Fibroblast of gingiva (primary cell): ENCODE measurements at regions not wholly inside any gene's neighbourhood (a gene's known extent, or its start where the extent isn't known, plus 50 kb on each side); places are given as distances from the start of the nearest gene placed in this dataset.
"Not testable (repeated sequence)": the region's sequence is repeated elsewhere in the genome, so short reads cannot be mapped to it uniquely, and the experiment has no call there.

Experiments
- DNase-seq: peaks from one replicate; pipeline ENCODE4 v3.0.0-alpha.2; 2011; ENCODE audit warnings: low read depth

DNA sequence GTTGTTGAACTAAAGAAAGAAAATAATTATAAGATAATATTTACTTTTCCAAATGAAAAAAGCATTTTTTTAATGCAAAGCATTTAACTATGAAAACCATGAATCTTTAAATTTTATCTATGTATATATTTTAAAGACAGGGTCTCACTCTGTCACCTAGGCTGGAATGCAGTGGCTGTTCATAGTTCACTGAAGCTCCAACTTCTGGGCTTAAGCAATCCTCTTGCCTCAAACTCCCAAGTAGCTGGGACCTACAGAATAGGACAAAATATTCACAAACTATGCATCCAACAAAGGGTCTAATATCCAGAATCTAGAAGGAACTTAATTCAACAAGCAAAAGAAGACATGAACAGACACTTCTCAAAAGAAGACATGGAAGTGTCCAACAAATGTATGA is 55.9 kb upstream of the ALB start:
- no peak for DNase-seq

GRCh38 chr4:73347497-73347896 is 56.6 kb upstream of the ALB start:
- no peak for DNase-seq

DNA sequence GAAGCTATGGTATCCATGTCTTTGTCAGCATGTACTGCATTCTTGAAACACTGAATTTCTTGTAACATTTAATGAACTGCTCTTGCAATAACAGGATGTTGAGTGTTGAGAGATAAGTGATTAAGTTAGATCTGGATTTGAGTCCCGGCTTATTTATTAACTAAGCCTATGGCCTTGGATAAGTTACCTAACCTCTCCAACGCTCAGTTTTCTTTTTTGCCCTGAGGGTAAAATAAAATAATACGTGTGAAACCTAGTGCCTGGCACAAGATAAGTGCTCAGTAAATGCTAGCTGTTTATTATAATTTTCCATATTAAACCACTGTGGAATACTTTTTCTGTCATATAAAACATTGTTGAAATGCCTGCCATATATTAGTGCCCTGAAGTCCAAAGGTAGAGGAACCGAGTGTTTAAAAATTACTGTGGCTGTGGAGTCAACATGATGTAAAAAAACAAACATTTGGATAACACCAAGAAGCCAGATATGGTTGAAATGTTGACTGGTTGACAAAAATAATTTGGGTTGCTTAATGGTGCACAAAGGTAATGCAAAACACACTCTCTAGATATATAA is 58.6 kb upstream of the ALB start:
- DNase-seq, result no peak

DNA sequence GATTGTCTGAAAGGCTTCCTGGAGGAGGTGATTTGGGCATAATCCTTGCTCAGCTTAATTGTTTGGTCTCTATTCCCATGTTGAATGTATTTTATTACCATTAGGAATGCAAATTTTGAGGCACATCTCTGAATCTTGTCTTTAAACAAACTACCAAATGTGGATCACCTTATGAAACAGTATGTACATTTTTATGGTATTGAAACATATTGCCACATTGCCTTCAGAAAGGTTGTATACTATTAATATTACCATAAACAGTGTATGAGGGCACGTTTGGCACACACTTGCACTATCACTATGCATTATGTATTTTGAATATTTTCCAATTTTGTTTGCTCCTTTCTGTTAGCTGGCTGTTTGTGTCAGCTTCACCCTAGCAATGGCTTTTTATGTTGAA is 60.0 kb upstream of the ALB start:
- DNase-seq, result no peak

DNA sequence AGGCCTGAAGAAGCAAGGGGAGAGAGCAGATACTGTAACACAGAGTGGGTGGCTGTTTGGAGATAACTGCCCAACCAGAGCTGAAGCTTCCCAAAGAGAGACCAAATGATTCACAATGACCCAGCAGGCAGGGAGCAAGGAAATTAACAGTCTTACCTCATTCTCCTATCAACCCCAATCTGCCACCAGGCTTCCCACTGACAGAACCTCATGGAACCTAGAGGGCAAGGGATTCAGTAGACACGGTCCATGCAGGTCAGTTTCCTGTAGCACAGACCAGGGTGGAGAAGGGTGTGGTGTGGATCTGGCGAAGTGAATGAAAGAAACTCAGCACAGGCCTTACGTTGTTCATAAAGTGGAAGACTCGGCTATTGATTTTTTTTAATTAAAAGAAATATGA is 60.7 kb upstream of the ALB start:
- no peak for DNase-seq

DNA sequence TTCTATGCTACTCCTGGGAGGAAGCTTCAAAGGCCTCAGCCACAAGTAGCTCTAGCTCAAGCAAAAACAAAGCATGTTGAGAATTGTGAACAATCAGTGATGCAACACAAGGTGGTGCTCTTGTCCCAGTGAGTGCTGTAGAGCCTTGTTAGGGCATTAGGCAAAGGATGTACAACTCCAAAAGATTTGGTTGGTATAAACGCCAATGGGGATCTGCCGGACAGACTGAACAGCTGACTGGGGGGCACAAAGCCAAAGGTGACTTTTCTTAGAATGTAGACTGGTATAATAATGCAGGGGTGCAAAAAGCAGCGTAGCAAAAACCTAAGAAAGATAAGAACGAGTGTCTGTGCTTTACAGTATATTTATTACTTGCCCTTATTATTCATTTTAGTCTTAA is 62.6 kb upstream of the ALB start:
- peak; percentile 37 for DNase-seq

GRCh38 chr4:73340917-73341316 is 63.2 kb upstream of the ALB start:
- DNase-seq, result no peak

DNA sequence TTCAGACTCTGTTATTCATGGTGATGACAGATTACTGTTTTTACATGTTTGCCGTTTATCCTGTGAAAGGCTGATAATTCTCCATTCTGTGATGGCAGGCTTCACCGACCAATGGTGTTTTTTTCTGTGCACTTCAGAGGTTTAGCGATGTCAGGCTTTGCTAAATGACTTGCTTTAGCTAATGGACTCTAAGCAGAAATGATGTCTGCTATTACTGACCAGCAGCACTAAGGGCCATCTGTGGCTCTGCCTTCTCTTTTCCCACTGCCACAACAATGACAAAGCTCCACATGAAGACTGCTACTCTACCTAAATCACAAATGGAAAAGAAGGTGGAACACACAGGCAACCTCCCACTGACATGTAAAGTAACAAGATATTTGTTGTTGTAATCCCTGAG is 68.4 kb upstream of the ALB start:
- no peak for DNase-seq

DNA sequence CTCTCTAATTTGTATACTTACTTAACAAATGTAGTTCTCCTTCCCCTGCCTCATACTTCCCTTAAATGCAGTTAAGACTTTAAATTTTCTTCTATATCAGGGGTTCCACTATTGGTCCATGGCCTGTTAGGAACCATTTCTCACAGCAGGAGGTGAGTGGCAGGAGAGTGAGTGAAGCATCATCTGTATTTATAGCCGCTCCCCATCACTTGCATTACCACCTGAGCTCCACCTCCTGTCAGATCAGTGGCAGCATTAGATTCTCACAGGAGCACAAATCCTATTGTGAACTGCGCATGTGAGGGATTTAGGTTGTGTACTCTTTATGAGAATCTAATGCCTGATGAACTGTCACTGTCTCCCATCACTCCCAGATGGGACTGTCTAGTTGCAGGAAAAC is 72.1 kb upstream of the ALB start:
- not testable (repeated sequence) for DNase-seq

DNA sequence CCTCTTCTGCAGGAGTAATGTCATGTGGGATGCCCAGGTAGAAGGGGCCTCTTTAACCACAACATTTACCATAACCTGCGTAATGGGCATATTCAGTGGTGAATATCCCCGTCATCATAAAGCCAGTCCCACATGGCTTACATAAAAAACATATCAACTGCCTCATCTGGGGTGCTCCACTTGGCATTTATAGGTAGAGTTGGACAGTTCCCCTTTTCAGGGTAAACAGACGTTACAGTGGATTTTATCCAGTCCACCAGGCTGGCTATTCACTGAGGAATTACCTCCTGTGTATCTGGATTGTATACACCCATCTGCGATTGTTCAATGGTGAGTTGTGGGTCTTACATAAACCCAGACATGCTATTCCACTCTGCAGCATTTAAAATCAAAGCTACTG is 70.7 kb upstream of the ANKRD17 start:
- DNase-seq, result no peak

DNA sequence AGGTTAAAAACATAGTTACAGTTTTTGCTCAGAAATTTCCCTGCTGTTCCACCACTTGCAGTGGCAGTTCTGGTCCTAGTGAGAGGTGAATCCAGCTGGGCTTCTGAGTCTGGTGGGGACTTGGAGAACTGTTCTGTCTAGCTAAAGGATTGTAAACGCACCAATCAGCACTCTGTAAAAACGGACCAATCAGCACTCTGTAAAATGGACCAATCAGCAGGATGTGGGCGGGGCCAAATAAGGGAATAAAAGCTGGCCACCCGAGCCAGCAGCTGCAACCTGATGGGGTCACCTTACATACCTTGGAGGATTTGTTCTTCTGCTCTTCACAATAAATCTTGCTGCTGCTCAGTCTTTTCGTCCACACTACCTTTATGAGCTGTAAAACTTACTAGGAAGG is 67.2 kb upstream of the ANKRD17 start:
- not testable (repeated sequence) for DNase-seq

DNA sequence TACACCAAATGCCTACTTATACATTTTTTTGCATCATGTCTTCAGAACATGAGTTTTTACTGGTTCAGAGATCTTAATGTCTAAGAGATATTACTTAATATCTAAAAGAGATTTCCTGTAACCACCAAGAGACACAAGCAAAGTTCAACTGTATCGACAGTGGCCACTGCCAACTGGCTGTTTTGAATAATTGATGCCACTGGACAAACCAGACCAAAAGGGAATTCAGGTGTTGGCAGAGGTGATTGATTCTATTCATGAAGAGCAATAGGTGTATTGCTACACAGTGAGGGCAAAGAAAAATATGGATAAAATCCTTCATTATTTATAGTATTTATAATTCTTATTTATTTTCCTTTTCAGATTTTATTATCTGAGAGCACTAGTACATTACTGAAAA is 58.5 kb upstream of the ANKRD17 start:
- DNase-seq, result no peak

DNA sequence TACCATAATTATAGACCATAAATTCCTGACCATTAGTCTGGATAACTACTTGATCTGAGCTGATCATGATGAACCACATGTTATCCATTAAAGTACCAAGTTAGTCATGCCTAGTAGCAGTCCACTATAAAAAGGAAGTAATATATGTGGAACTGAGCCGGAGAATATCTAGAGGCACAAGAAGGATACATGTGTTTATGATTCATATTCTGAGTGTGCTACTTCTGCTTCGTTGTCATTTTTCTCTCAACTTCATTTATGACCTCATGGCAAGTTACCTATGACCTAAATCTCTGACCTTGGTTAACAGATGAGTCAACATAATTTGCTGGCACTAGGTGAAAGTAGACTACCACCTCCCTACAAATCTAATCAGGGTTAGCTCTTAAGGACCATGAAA is 56.5 kb upstream of the ANKRD17 start:
- DNase-seq, result peak; percentile 78

GRCh38 chr4:73312967-73313366 is 54.4 kb upstream of the ANKRD17 start:
- DNase-seq, result no peak

DNA sequence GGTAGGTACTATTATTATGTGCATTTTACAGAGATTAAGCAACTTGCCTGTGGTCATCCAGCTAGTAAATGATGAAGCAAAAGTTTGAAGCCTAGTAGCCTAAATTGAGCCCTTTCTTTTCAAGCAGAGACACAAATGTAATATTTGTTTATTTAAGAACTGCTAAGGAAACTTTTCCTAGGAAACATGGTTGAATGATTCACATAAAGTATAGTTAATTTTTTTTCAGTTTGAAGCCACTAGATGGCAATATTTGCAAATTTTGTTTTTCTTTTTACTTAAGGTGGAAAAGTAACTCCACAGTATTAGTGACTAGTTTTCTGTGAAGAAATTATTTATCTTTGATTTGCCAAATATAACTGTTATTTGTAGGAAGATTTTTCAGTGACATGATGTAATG is 52.8 kb upstream of the ANKRD17 start:
- peak; percentile 58 for DNase-seq

DNA sequence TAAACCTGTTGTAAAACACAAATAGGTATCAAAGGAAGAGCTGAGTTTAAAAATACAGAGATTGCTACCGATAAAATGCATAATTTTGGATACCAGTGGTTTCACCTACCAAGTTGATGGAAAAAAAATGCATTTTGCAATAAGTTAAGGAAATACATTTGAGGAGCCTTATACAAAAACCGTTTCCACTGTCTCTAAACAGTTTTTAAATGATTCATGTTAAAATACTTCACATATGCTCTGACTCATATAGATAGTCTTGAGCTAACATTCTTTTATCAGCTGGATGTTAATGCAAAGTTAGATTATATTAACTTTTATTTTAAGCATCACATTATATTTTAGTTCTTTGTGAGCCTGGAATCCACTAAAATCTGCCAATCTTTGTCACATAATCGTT is 50.6 kb upstream of the ANKRD17 start:
- DNase-seq, result peak; percentile 5
